NCI-H1417 (cell line): ENCODE measurements at regions not wholly inside any gene's neighbourhood (a gene's known extent, or its start where the extent isn't known, plus 50 kb on each side); places are given as distances from the start of the nearest gene placed in this dataset.
A peak's percentile ranks its signal among the peaks of the same experiment; 100 is the strongest.

Experiments used
- DNase-seq, 3 experiments: peaks; one replicate each; lab custom pipeline; 2025; lab: John Stamatoyannopoulos, UW

GRCh38 chr15:73803806-73804205 is 50.7 kb upstream of the INSYN1 start:
- no peak for DNase-seq

- DNase-seq = no peak
Measured at GRCh38 chr15:73805504-73806089, 52.4 kb upstream of the INSYN1 start.

- DNase-seq = no peak
Measured at GRCh38 chr15:73806698-73807483, 53.7 kb upstream of the INSYN1 start.

- DNase-seq = peak in 1 of 3 experiments; percentile 46
Measured at GRCh38 chr15:73807865-73808264, 54.7 kb upstream of the INSYN1 start.

GRCh38 chr15:73809728-73810501 is 56.8 kb upstream of the INSYN1 start:
- peak in 2 of 3 experiments; percentile 47 to 78 for DNase-seq

GRCh38 chr15:73812806-73813465 is 59.8 kb upstream of the INSYN1 start:
- DNase-seq = no peak

GRCh38 chr15:73813589-73813988 is 59.8 kb upstream of the TBC1D21 start:
- no peak for DNase-seq

GRCh38 chr15:73818308-73818985 is 54.9 kb upstream of the TBC1D21 start:
- DNase-seq = no peak

GRCh38 chr15:73821181-73821580 is 52.2 kb upstream of the TBC1D21 start:
- no peak for DNase-seq

GRCh38 chr15:73822998-73823397 is 50.4 kb upstream of the TBC1D21 start:
- DNase-seq = no peak
